ENCODE measurements at regions not wholly inside any gene's neighbourhood (a gene's known extent, or its start where the extent isn't known, plus 50 kb on each side); places are given as distances from the start of the nearest gene placed in this dataset.
"Not testable (repeated sequence)": the region's sequence is repeated elsewhere in the genome, so short reads cannot be mapped to it uniquely, and the experiment has no call there.

GRCh38 chr6:144405163-144405562, 120.0 kb downstream of the UTRN start:
- Histone ChIP-seq H3K4me3 (ENCODE audit: insufficient read depth, low read length) (no peak overlapping the region), H3K4me2 (ENCODE audit: insufficient read depth, low read length) (no peak overlapping the region), H3K9me3 (ENCODE audit: low read depth, low read length) (no peaks in the 10 kb centered on the region), H3K27me3 (ENCODE audit: insufficient read depth, low read length) (no peaks in the 10 kb centered on the region), H2AFZ (ENCODE audit: low read length) (no peak overlapping the region), H3K79me2 (ENCODE audit: insufficient read depth, low read length) (peaks cover 77% of the 10 kb centered on the region), H4K20me1 (ENCODE audit: insufficient read depth, low read length) (peaks cover 13% of the 10 kb centered on the region), H3K36me3 (ENCODE audit: insufficient read depth, low read length) (no peaks in the 10 kb centered on the region), H3K4me1 (ENCODE audit: insufficient read depth, low read length) (peaks cover 10% of the 10 kb centered on the region), H3K27ac (ENCODE audit: low read depth, low read length) (no peak overlapping the region)
- DNase-seq (ENCODE audit: insufficient read length, low spot score, missing footprints): peak; percentile 32
- TF ChIP-seq CTCF (IDR thresholded peaks at IDR 0.05; ENCODE audit: extremely low read depth, low read depth, low read length): no peak

GRCh38 chr6:144406796-144407195, 121.7 kb downstream of the UTRN start:
- Histone ChIP-seq H3K4me3 (ENCODE audit: insufficient read depth, low read length) (no peak overlapping the region), H3K4me2 (ENCODE audit: insufficient read depth, low read length) (no peak overlapping the region), H3K9me3 (ENCODE audit: low read depth, low read length) (no peaks in the 10 kb centered on the region), H3K4me1 (ENCODE audit: insufficient read depth, low read length) (peaks cover 16% of the 10 kb centered on the region), H3K27me3 (ENCODE audit: insufficient read depth, low read length) (no peaks in the 10 kb centered on the region), H3K79me2 (ENCODE audit: insufficient read depth, low read length) (peaks cover 81% of the 10 kb centered on the region), H2AFZ (ENCODE audit: low read length) (no peak overlapping the region), H3K36me3 (ENCODE audit: insufficient read depth, low read length) (no peaks in the 10 kb centered on the region), H4K20me1 (ENCODE audit: insufficient read depth, low read length) (peaks cover 13% of the 10 kb centered on the region), H3K27ac (ENCODE audit: low read depth, low read length) (no peak overlapping the region)
- no peak for TF ChIP-seq CTCF (IDR thresholded peaks at IDR 0.05; ENCODE audit: extremely low read depth, low read depth, low read length)
- DNase-seq (ENCODE audit: insufficient read length, low spot score, missing footprints): no peak

- no peak overlapping the region for H2AFZ ChIP-seq (ENCODE audit: low read length)
- peak overlapping the region; percentile 66 for H3K4me2 ChIP-seq (ENCODE audit: insufficient read depth, low read length)
- no peaks in the 10 kb centered on the region for H3K9me3 ChIP-seq (ENCODE audit: low read depth, low read length)
- H4K20me1 ChIP-seq (ENCODE audit: insufficient read depth, low read length): peaks cover 13% of the 10 kb centered on the region
- peaks cover 22% of the 10 kb centered on the region for H3K4me1 ChIP-seq (ENCODE audit: insufficient read depth, low read length)
- TF ChIP-seq CTCF (IDR thresholded peaks at IDR 0.05; ENCODE audit: extremely low read depth, low read depth, low read length): no peak
- no peak overlapping the region for H3K4me3 ChIP-seq (ENCODE audit: insufficient read depth, low read length)
- H3K27ac ChIP-seq (ENCODE audit: low read depth, low read length): no peak overlapping the region
- DNase-seq (ENCODE audit: insufficient read length, low spot score, missing footprints): peak; percentile 87
- no peaks in the 10 kb centered on the region for H3K27me3 ChIP-seq (ENCODE audit: insufficient read depth, low read length)
- peaks cover 80% of the 10 kb centered on the region for H3K79me2 ChIP-seq (ENCODE audit: insufficient read depth, low read length)
- H3K36me3 ChIP-seq (ENCODE audit: insufficient read depth, low read length): no peaks in the 10 kb centered on the region
Measured at GRCh38 chr6:144408161-144408560, 123.0 kb downstream of the UTRN start.

GRCh38 chr6:144410059-144410458, 124.9 kb downstream of the UTRN start:
- no peak overlapping the region for H3K4me3 ChIP-seq (ENCODE audit: insufficient read depth, low read length)
- H3K27ac ChIP-seq (ENCODE audit: low read depth, low read length): no peak overlapping the region
- no peaks in the 10 kb centered on the region for H3K27me3 ChIP-seq (ENCODE audit: insufficient read depth, low read length)
- TF ChIP-seq CTCF (IDR thresholded peaks at IDR 0.05; ENCODE audit: extremely low read depth, low read depth, low read length): no peak
- H3K9me3 ChIP-seq (ENCODE audit: low read depth, low read length): no peaks in the 10 kb centered on the region
- no peak overlapping the region for H2AFZ ChIP-seq (ENCODE audit: low read length)
- H3K79me2 ChIP-seq (ENCODE audit: insufficient read depth, low read length): peaks cover 85% of the 10 kb centered on the region
- H3K4me1 ChIP-seq (ENCODE audit: insufficient read depth, low read length): peaks cover 25% of the 10 kb centered on the region
- no peak overlapping the region for H3K4me2 ChIP-seq (ENCODE audit: insufficient read depth, low read length)
- no peak for DNase-seq (ENCODE audit: insufficient read length, low spot score, missing footprints)
- H4K20me1 ChIP-seq (ENCODE audit: insufficient read depth, low read length): peaks cover 13% of the 10 kb centered on the region
- no peaks in the 10 kb centered on the region for H3K36me3 ChIP-seq (ENCODE audit: insufficient read depth, low read length)

GRCh38 chr6:144410574-144410973, 125.4 kb downstream of the UTRN start:
- H3K4me2 ChIP-seq (ENCODE audit: insufficient read depth, low read length); H3K27ac ChIP-seq (ENCODE audit: low read depth, low read length); H2AFZ ChIP-seq (ENCODE audit: low read length); H3K36me3 ChIP-seq (ENCODE audit: insufficient read depth, low read length); H3K4me3 ChIP-seq (ENCODE audit: insufficient read depth, low read length); H3K9me3 ChIP-seq (ENCODE audit: low read depth, low read length); DNase-seq (ENCODE audit: insufficient read length, low spot score, missing footprints); H3K27me3 ChIP-seq (ENCODE audit: insufficient read depth, low read length): not testable (repeated sequence)
- Histone ChIP-seq H4K20me1 (ENCODE audit: insufficient read depth, low read length) (peaks cover 13% of the 10 kb centered on the region), H3K4me1 (ENCODE audit: insufficient read depth, low read length) (peaks cover 30% of the 10 kb centered on the region), H3K79me2 (ENCODE audit: insufficient read depth, low read length) (peaks cover 79% of the 10 kb centered on the region)

Data from osteoblast (primary cell).